K562 (cell line): ENCODE measurements at regions not wholly inside any gene's neighbourhood (a gene's known extent, or its start where the extent isn't known, plus 50 kb on each side); places are given as distances from the start of the nearest gene placed in this dataset.

Experiments used
- CREB3L1 ChIP-seq: fragments of 450-650 bp; IDR thresholded peaks from 2 replicates; pipeline ENCODE4 v1.6.1; 2014; ENCODE audit warnings: low read depth, mild to moderate bottlenecking, moderate library complexity, borderline replicate concordance
- NRF1 ChIP-seq, 2 experiments: fragments of 450-650 bp; IDR thresholded peaks in 1 of 2; conservative IDR thresholded peaks in 1 of 2; 2 replicates each; pipeline ENCODE4 v1.6.1; 2014; ENCODE audit warnings: mild to moderate bottlenecking in 2 of 2
- REST ChIP-seq, 2 experiments: fragments of 450-650 bp; formaldehyde crosslinking in 1 of 2; IDR thresholded peaks; 2 replicates each; pipeline versions ENCODE4 v1.4.0 to v1.6.1; 2014 to 2020; ENCODE audit warnings: mild to moderate bottlenecking in 2 of 2, borderline replicate concordance in 1 of 2, low read depth in 1 of 2

- TF ChIP-seq REST (IDR thresholded peaks at IDR 0.05; ENCODE audit: borderline replicate concordance): no peak
- TF ChIP-seq REST (CRISPR knock-in tag; IDR thresholded peaks at IDR 0.05; ENCODE audit: low read depth): no peak
- TF ChIP-seq NRF1 (conservative IDR thresholded peaks at IDR 0.05 in 1 of 2, IDR thresholded peaks at IDR 0.05 in 1 of 2): no peak
- no peak for TF ChIP-seq CREB3L1
- TF ChIP-seq, all 486 proteins: peak for 0
Observed at GRCh38 chr3:68070186-68070585, 415.8 kb upstream of the SUCLG2 start (continued).
